ENCODE measurements at regions not wholly inside any gene's neighbourhood (a gene's known extent, or its start where the extent isn't known, plus 50 kb on each side); places are given as distances from the start of the nearest gene placed in this dataset.

DNA sequence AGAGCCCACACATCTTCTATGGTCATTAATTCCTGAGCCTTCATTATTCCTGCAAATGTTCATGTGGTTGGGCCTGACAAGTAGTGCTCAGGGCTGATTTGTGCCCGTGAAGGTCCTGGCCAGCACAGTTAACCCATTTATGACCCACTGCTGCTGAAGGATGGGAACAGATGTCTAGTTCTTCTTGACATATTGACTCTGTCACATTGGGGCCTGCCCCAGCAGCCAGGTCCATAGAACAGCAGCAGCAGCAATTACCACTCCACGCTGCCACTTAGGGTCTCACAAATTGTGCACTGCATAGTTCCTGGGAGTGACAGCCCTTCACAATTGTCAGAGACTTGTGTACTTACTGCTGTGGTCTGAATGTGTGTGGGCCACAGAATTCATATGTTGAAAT, 442.3 kb upstream of the RGPD4 start:
- Histone ChIP-seq H3K27ac (no peak overlapping the region), H3K4me3 (no peak overlapping the region)
- TF ChIP-seq, protein P1, sequence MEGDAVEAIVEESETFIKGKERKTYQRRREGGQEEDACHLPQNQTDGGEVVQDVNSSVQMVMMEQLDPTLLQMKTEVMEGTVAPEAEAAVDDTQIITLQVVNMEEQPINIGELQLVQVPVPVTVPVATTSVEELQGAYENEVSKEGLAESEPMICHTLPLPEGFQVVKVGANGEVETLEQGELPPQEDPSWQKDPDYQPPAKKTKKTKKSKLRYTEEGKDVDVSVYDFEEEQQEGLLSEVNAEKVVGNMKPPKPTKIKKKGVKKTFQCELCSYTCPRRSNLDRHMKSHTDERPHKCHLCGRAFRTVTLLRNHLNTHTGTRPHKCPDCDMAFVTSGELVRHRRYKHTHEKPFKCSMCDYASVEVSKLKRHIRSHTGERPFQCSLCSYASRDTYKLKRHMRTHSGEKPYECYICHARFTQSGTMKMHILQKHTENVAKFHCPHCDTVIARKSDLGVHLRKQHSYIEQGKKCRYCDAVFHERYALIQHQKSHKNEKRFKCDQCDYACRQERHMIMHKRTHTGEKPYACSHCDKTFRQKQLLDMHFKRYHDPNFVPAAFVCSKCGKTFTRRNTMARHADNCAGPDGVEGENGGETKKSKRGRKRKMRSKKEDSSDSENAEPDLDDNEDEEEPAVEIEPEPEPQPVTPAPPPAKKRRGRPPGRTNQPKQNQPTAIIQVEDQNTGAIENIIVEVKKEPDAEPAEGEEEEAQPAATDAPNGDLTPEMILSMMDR (IDR thresholded peaks at IDR 0.05) = no peak
- no peak for DNase-seq (ENCODE audit: low spot score)

DNA sequence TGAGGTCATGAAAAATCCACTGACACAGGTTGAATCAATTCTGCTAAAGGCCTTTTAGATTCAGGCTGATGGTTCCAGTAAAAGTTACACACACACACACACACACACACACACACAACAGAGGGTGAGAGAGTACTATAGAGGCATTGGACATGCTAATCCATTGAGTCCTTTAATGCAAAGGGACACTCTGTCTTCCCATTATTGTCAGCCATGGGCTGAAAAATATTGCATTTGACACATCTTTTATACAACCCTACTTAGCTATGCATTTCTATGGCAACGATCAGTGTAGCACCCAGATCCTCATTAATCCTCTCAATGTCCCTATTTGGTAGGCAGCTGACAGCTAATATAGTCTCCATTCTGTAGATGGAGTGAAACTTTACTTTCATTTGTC, 440.8 kb upstream of the RGPD4 start:
- no peak for DNase-seq (ENCODE audit: low spot score)
- Histone ChIP-seq H3K27ac (no peak overlapping the region), H3K4me3 (no peak overlapping the region)
- TF ChIP-seq, protein P1 (IDR thresholded peaks at IDR 0.05) = no peak

DNA sequence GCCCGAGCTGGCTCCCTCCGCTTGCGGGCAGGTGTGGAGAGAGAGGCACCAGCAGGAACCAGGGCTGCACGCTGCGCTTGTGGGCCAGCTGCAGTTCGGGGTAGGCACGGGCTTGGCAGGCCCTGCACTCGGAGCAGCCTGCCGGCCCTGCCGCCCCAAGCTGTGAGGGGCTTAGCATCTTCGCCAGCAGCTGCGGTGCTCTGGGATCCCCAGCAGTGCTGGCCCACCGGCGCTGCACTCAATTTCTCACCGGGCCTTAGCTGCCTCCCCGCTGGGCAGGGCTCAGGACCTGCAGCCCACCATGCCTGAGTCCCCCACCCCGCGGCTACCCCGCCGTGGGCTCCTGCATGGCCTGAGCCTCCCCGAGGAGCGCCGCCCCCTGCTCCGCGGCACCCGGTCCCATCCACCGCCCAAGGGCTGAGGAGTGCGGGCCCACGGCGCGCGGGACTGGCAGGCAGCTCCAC, 434.4 kb upstream of the RGPD4 start:
- no peak overlapping the region for H3K27ac ChIP-seq
- DNase-seq (ENCODE audit: low spot score) = no peak
- TF ChIP-seq, protein P1 (IDR thresholded peaks at IDR 0.05) = no peak
- no peak overlapping the region for H3K4me3 ChIP-seq

DNA sequence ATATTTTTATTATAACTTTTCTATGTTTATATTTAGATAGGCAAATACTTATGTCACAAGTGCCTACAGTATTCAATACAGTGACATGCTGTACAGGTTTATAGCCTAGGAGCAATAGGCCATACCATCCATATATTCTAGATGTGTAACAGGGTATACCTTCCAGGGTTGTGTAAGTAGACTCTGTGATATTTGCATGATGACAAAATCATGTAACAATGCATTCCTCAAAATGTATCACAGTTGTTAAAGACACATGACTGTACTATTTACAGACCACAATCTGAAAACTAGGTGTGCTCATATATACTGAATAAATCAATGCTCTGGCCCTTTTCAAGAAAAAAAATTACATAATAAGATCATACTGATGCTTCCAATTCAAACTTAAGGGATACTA, 433.2 kb upstream of the RGPD4 start:
- Histone ChIP-seq H3K4me3 (no peak overlapping the region), H3K27ac (no peak overlapping the region)
- TF ChIP-seq, protein P1 (IDR thresholded peaks at IDR 0.05) = no peak
- no peak for DNase-seq (ENCODE audit: low spot score)

DNA sequence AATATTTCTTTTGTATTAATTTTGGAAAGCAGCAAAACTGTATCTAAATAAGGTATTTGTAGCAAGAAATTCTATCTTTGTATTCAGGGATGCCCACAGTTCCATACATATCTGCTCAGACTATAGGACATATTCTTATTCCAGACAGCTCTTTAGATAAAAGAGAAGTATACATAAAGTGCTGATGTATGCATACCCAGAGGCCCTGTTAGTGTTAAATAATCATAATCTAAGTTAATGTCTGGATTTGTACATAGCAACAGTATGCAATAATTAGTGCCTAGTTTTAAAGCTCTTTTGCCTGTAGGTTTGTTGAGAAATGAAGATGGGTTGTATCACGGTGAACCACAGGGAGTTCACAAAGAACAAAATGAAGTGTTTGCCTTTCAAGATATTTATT, 428.0 kb upstream of the RGPD4 start:
- H3K27ac ChIP-seq = no peak overlapping the region
- no peak for DNase-seq (ENCODE audit: low spot score)
- TF ChIP-seq, protein P1 (IDR thresholded peaks at IDR 0.05) = no peak
- H3K4me3 ChIP-seq = no peak overlapping the region

DNA sequence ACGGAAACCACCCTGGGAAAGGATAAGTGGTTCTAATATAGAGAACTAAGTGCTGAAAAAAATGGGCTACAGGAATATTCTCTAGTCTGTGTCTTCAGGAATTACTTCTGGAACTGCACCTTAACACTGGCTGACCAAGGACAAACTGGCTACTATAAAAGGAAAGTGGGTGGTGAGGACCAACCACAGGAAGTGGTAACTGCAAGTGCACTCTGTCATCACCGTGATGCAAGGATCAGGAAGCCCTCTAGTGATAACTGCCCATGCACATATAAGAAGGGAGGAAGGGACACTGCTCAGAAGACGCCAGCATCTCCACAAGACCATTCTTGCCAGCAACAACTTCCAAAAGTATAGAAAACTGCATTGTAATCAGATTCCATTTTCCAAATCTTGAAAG, 424.4 kb upstream of the RGPD4 start:
- TF ChIP-seq, protein P1 (IDR thresholded peaks at IDR 0.05) = no peak
- no peak overlapping the region for H3K4me3 ChIP-seq
- no peak for DNase-seq (ENCODE audit: low spot score)
- no peak overlapping the region for H3K27ac ChIP-seq

DNA sequence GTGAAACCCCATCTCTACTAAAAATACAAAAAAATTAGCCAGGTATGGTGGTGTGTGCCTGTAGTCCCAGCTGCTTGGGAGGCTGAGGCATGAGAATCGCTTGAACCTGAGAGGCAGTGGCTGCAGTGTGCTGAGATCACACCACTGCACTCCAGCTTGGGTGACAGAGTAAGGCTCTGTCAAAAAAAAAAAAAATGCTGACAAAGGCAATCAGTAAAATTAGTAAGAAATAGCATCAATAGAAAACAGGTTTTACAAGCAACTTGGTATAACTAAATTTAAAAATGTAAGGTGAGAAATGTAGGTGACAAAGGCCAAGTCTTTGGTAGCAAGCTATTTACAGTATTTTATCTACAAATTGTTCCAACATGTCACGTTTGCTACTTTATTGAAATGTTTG, 421.4 kb upstream of the RGPD4 start:
- no peak for DNase-seq (ENCODE audit: low spot score)
- H3K27ac ChIP-seq = no peak overlapping the region
- TF ChIP-seq, protein P1 (IDR thresholded peaks at IDR 0.05) = no peak
- no peak overlapping the region for H3K4me3 ChIP-seq
